ENCODE measurements at regions not wholly inside any gene's neighbourhood (a gene's known extent, or its start where the extent isn't known, plus 50 kb on each side); places are given as distances from the start of the nearest gene placed in this dataset.

DNA sequence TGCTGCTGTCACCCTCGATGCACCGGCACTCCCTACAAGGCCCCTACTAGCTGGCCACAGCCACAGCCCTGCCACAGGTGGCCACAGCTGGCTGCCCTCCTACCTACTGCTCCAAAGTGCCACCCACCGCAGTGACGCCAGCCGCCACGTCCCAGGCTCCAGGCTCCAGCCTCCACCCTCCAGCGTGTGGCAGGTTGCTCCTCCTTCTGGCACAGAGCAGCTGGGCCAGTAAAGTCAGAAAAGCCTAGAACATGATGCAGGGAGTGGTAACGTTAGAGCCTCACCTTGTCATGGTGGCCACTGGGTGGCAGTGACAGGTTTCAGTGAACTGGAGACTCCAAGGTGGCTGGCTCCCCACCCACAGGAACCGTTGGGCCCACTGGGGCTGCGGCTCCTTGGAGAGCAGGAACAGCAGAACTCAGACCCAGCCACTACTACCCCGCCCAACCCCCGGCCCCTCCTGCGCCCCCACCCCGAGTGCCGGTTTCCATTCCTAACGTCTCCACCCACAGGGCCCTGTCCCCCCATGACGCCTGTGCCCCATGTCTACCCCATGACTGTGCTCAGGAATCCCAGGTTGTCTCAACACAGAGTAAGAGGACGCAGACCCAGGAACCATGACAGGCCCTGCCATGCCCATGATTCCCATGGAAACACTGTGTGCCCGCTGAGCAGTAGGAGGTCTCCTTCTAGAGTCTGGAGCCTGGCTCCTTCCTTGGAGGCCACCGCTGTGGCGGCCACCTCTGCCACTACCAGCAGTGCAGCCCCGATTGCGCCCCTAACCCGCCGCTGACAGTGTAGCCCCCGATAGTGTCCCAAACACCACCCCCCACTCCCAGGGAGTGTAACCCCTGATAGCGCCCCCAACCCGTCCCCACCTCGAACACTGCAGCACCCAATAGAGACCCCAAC lies 52.3 kb upstream of the ZNF33B start:
- H3K79me2 ChIP-seq (ENCODE audit: insufficient read depth, low read length), result no peaks in the 10 kb centered on the region
- H3K36me3 ChIP-seq (ENCODE audit: insufficient read depth, low read length), result no peaks in the 10 kb centered on the region
- no peak overlapping the region for H3K4me3 ChIP-seq (ENCODE audit: low read depth in 1 of 2, low read length in 2 of 2)
- no peaks in the 10 kb centered on the region; the same call in 1 of the 2 replicates for H3K4me1 ChIP-seq (ENCODE audit: insufficient read depth, low read length)
- no peaks in the 10 kb centered on the region for H3K9me3 ChIP-seq (ENCODE audit: insufficient read depth, low read length, severe bottlenecking)
- no peak overlapping the region for H3K27ac ChIP-seq (ENCODE audit: low read length)
- H2AFZ ChIP-seq (ENCODE audit: low read depth, low read length), result no peak overlapping the region
- no peak overlapping the region for H3K9ac ChIP-seq (ENCODE audit: low read depth, low read length)
- TF ChIP-seq EZH2 (IDR thresholded peaks at IDR 0.05; ENCODE audit: borderline replicate concordance, low read depth, low read length, severe bottlenecking), result no peak
- TF ChIP-seq, protein P1, sequence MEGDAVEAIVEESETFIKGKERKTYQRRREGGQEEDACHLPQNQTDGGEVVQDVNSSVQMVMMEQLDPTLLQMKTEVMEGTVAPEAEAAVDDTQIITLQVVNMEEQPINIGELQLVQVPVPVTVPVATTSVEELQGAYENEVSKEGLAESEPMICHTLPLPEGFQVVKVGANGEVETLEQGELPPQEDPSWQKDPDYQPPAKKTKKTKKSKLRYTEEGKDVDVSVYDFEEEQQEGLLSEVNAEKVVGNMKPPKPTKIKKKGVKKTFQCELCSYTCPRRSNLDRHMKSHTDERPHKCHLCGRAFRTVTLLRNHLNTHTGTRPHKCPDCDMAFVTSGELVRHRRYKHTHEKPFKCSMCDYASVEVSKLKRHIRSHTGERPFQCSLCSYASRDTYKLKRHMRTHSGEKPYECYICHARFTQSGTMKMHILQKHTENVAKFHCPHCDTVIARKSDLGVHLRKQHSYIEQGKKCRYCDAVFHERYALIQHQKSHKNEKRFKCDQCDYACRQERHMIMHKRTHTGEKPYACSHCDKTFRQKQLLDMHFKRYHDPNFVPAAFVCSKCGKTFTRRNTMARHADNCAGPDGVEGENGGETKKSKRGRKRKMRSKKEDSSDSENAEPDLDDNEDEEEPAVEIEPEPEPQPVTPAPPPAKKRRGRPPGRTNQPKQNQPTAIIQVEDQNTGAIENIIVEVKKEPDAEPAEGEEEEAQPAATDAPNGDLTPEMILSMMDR (IDR thresholded peaks at IDR 0.05; ENCODE audit: borderline replicate concordance, extremely low read depth, low read length, poor library complexity, severe bottlenecking), result peak; percentile 20
- no peaks in the 10 kb centered on the region for H3K27me3 ChIP-seq (ENCODE audit: insufficient read depth, low read length, poor library complexity)
- no peaks in the 10 kb centered on the region for H4K20me1 ChIP-seq (ENCODE audit: insufficient read depth, low read length)
- no peak overlapping the region for H3K4me2 ChIP-seq (ENCODE audit: insufficient read depth, low read length)
- 0 out of 3 replicates have a peak, but pooled peaks have one; percentile 35 for ATAC-seq (ENCODE audit: insufficient read depth, low read depth)
- DNase-seq, result no peak

- no peaks in the 10 kb centered on the region; the same call in 1 of the 2 replicates for H3K4me1 ChIP-seq (ENCODE audit: insufficient read depth, low read length)
- ATAC-seq (ENCODE audit: insufficient read depth, low read depth), result no peak
- TF ChIP-seq EZH2 (IDR thresholded peaks at IDR 0.05; ENCODE audit: borderline replicate concordance, low read depth, low read length, severe bottlenecking), result no peak
- TF ChIP-seq, protein P1 (IDR thresholded peaks at IDR 0.05; ENCODE audit: borderline replicate concordance, extremely low read depth, low read length, poor library complexity, severe bottlenecking), result no peak
- H3K27ac ChIP-seq (ENCODE audit: low read length), result no peak overlapping the region
- no peak overlapping the region for H2AFZ ChIP-seq (ENCODE audit: low read depth, low read length)
- H3K4me2 ChIP-seq (ENCODE audit: insufficient read depth, low read length), result no peak overlapping the region
- no peaks in the 10 kb centered on the region for H4K20me1 ChIP-seq (ENCODE audit: insufficient read depth, low read length)
- no peaks in the 10 kb centered on the region for H3K36me3 ChIP-seq (ENCODE audit: insufficient read depth, low read length)
- no peak overlapping the region for H3K9ac ChIP-seq (ENCODE audit: low read depth, low read length)
- DNase-seq, result no peak
- H3K27me3 ChIP-seq (ENCODE audit: insufficient read depth, low read length, poor library complexity), result no peaks in the 10 kb centered on the region
- H3K79me2 ChIP-seq (ENCODE audit: insufficient read depth, low read length), result no peaks in the 10 kb centered on the region
- no peak overlapping the region for H3K4me3 ChIP-seq (ENCODE audit: low read depth in 1 of 2, low read length in 2 of 2)
- no peaks in the 10 kb centered on the region for H3K9me3 ChIP-seq (ENCODE audit: insufficient read depth, low read length, severe bottlenecking)
These were observed 53.2 kb upstream of the ZNF33B start for GRCh38 chr10:42691361-42692120.

GRCh38 chr10:42697926-42698325 lies 59.6 kb upstream of the ZNF33B start:
- H3K9me3 ChIP-seq (ENCODE audit: insufficient read depth, low read length, severe bottlenecking), result no peaks in the 10 kb centered on the region
- no peaks in the 10 kb centered on the region for H3K27me3 ChIP-seq (ENCODE audit: insufficient read depth, low read length, poor library complexity)
- H3K27ac ChIP-seq (ENCODE audit: low read length), result no peak overlapping the region
- no peak overlapping the region for H3K4me3 ChIP-seq (ENCODE audit: low read depth in 1 of 2, low read length in 2 of 2)
- no peaks in the 10 kb centered on the region for H4K20me1 ChIP-seq (ENCODE audit: insufficient read depth, low read length)
- no peaks in the 10 kb centered on the region for H3K36me3 ChIP-seq (ENCODE audit: insufficient read depth, low read length)
- no peaks in the 10 kb centered on the region for H3K79me2 ChIP-seq (ENCODE audit: insufficient read depth, low read length)
- ATAC-seq (ENCODE audit: insufficient read depth, low read depth) (no peak), DNase-seq (no peak)
- no peaks in the 10 kb centered on the region for H3K4me1 ChIP-seq (ENCODE audit: insufficient read depth, low read length)
- no peak overlapping the region for H2AFZ ChIP-seq (ENCODE audit: low read depth, low read length)
- no peak overlapping the region for H3K9ac ChIP-seq (ENCODE audit: low read depth, low read length)
- no peak overlapping the region for H3K4me2 ChIP-seq (ENCODE audit: insufficient read depth, low read length)
- TF ChIP-seq EZH2 (IDR thresholded peaks at IDR 0.05; ENCODE audit: borderline replicate concordance, low read depth, low read length, severe bottlenecking), result no peak
- TF ChIP-seq, protein P1 (IDR thresholded peaks at IDR 0.05; ENCODE audit: borderline replicate concordance, extremely low read depth, low read length, poor library complexity, severe bottlenecking), result no peak
